ENCODE measurements at regions not wholly inside any gene's neighbourhood (a gene's known extent, or its start where the extent isn't known, plus 50 kb on each side); places are given as distances from the start of the nearest gene placed in this dataset.

DNA sequence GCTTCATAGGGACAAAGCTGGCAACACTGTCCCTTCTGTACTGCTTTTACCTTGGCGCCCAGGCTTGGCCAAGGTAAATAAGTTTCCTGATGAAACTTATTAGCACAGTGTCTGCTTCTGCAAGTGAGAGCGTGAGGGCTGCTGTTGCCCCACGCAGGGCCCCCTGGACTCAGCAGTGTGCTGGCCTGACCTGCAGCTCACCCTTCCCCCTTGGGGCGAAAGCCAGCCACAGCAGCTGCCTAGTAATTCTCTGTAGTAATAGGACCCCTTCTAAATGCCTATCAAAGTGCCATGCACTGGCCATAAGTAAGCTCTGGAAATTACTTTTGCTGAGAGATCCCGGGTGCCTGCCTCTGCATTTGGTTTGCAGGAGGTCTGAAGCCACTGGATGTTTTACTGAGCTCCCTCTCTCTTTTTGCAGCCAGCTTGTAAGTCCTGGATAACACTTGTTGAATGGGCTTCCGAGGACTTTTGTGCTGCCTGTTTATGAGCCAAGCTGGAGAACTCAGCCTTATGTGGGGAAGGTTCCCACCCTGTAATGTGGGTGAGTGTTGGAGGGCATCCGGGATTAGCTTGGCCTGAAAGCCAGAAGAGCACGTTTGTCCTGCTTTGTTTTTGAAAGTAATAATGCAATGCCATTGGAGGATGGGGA is 293.9 kb downstream of the C7orf25 start:
- ChIA-PET POLR2A (no interaction called here), CTCF (interaction anchor here (1.0 kb wide), 1 partner anchor 15 kb away, joined by 5 read pairs; no protein-coding TSS in a partner anchor)
- TF ChIP-seq CTCF (IDR thresholded peaks at IDR 0.05; ENCODE audit: insufficient read depth, low read depth, low read length) = no peak
- Histone ChIP-seq H3K36me3 (ENCODE audit: control insufficient read depth, insufficient read depth, low read length) (no peaks in the 10 kb centered on the region), H3K27me3 (ENCODE audit: control insufficient read depth, insufficient read depth, low read length) (no peaks in the 10 kb centered on the region), H3K4me3 (ENCODE audit: low read depth, low read length) (no peak overlapping the region)
- no peak for DNase-seq (ENCODE audit: low read depth)

DNA sequence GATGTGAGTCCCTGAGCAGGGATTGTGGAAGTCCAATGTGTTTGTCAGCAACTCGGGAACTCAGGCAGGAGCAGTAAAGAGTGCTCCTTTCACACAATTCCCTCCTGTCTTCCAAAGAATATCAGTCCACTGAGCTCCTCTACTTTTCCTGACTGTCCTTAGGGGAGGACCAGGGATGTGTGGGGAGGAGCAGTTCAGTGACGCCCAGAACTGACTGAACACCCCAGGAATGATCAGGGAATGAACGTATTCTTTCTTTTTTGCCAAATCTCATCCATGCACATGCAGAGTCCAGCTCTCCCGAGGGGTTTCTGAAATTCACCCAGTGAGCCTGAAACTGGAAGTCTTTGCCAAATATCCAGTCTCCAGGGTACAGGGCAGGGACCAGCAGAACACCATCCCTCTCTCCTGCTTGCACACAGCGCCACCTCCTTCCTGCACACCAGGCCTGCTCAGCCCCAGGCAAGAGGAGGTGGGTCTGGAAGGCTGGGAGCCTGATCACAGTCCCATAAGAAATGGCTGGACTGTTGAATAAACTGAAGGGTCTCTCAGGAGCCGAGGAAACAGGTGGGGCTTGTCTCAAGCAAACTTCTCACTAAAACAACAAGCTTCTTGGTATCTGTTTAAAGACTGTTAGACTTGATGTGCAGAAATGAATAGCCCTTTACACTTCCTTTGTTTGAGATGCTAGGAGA is 294.7 kb downstream of the C7orf25 start:
- POLR2A ChIA-PET = no interaction called here
- Histone ChIP-seq H3K36me3 (ENCODE audit: control insufficient read depth, insufficient read depth, low read length) (no peaks in the 10 kb centered on the region), H3K4me3 (ENCODE audit: low read depth, low read length) (no peak overlapping the region), H3K27me3 (ENCODE audit: control insufficient read depth, insufficient read depth, low read length) (no peaks in the 10 kb centered on the region)
- no peak for TF ChIP-seq CTCF (IDR thresholded peaks at IDR 0.05; ENCODE audit: insufficient read depth, low read depth, low read length)
- CTCF ChIA-PET = interaction anchor here (1.0 kb wide), 1 partner anchor 14 kb away, joined by 5 read pairs; no protein-coding TSS in a partner anchor
- DNase-seq (ENCODE audit: low read depth) = no peak

DNA sequence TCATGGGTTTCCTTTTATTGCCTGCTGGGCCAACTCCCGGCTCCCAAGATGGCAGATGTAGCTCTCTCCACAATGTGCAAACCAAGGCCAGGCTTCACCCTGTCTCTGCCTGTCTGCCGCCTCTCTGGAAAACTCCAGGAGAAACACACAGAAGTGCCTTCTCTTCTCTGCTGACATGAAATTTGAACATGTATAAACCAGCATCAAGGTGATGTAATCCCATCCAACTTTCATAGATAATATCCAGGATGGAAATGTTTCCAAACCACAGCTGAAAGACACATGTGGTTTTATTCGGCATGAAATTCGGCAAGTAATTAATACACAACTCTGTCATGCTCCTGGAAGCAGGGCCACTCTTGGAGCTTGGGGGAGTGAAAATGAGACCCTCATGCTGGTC is 297.2 kb downstream of the C7orf25 start:
- CTCF ChIA-PET = no interaction called here

GRCh38 chr7:42611961-42612360 is 299.9 kb downstream of the C7orf25 start:
- Histone ChIP-seq H3K27me3 (ENCODE audit: control insufficient read depth, insufficient read depth, low read length) (no peaks in the 10 kb centered on the region), H3K4me3 (ENCODE audit: low read depth, low read length) (no peak overlapping the region), H3K36me3 (ENCODE audit: control insufficient read depth, insufficient read depth, low read length) (no peaks in the 10 kb centered on the region)
- POLR2A ChIA-PET = no interaction called here
- CTCF ChIA-PET = no interaction called here
- DNase-seq (ENCODE audit: low read depth) = no peak
- TF ChIP-seq CTCF (IDR thresholded peaks at IDR 0.05; ENCODE audit: insufficient read depth, low read depth, low read length) = no peak

More for the DNA sequence above, 297.2 kb downstream of the C7orf25 start:
- Histone ChIP-seq H3K27me3 (ENCODE audit: control insufficient read depth, insufficient read depth, low read length) (no peaks in the 10 kb centered on the region), H3K4me3 (ENCODE audit: low read depth, low read length) (no peak overlapping the region), H3K36me3 (ENCODE audit: control insufficient read depth, insufficient read depth, low read length) (no peaks in the 10 kb centered on the region)
- no peak for DNase-seq (ENCODE audit: low read depth)
- POLR2A ChIA-PET = no interaction called here
- TF ChIP-seq CTCF (IDR thresholded peaks at IDR 0.05; ENCODE audit: insufficient read depth, low read depth, low read length) = no peak

GRCh38 chr7:42611289-42611928 is 300.5 kb downstream of the C7orf25 start:
- no peak for DNase-seq (ENCODE audit: low read depth)
- no peak for TF ChIP-seq CTCF (IDR thresholded peaks at IDR 0.05; ENCODE audit: insufficient read depth, low read depth, low read length)
- Histone ChIP-seq H3K4me3 (ENCODE audit: low read depth, low read length) (no peak overlapping the region), H3K27me3 (ENCODE audit: control insufficient read depth, insufficient read depth, low read length) (no peaks in the 10 kb centered on the region), H3K36me3 (ENCODE audit: control insufficient read depth, insufficient read depth, low read length) (no peaks in the 10 kb centered on the region)
- CTCF ChIA-PET = no interaction called here
- POLR2A ChIA-PET = no interaction called here

All from BJ (cell line).